NCI-H187 treated with DMSO at 0.1 percent for 48 hours (cell line): ENCODE measurements at regions not wholly inside any gene's neighbourhood (a gene's known extent, or its start where the extent isn't known, plus 50 kb on each side); places are given as distances from the start of the nearest gene placed in this dataset.
"Not testable (repeated sequence)": the region's sequence is repeated elsewhere in the genome, so short reads cannot be mapped to it uniquely, and the experiment has no call there.

Experiments
- DNase-seq: peaks from one replicate; lab custom pipeline; 2025; lab: John Stamatoyannopoulos, UW

- not testable (repeated sequence) for DNase-seq
Measured at GRCh38 chr11:115605397-115605796, 101.2 kb upstream of the CADM1 start.

GRCh38 chr11:115599125-115599524 is 94.9 kb upstream of the CADM1 start:
- DNase-seq: no peak

GRCh38 chr11:115598257-115598901 is 94.2 kb upstream of the CADM1 start:
- no peak for DNase-seq

- DNase-seq: no peak
Measured at GRCh38 chr11:115591380-115591779, 87.2 kb upstream of the CADM1 start.

GRCh38 chr11:115590254-115590653 is 86.0 kb upstream of the CADM1 start:
- DNase-seq: peak; percentile 3

- no peak for DNase-seq
Measured at GRCh38 chr11:115587718-115588342, 83.6 kb upstream of the CADM1 start.

DNA sequence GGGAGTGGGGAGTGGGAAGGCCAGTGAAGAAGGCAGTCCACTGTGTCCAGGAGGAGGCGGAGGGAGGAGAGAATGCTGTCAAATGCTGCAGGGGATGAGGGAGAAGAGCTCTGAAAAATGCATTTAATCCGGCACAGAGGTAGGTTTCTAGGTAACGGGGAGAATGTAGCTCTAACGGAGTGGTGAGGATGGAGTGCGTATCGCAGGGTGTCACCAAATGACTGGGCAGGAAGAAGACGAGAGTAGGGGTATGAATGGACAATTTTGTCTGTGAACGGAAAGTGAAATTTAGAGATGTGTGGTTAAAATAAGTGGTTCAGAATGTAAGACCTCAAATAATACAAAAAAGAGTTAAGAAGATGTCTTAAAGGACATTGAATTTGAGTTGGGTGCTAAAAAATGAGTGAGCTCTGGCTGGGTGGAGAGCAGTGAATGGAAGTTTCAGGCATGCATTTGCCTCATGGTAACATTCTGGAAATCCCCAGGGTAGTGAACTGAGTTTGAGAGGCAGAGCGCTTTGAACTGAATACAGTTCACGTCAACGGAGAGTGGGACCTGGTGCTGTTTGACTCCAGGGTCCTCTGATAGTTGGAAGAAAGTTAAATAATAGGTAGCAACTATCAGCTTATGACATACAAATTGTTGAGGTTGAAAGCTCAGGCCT is 81.3 kb upstream of the CADM1 start:
- DNase-seq: no peak

DNA sequence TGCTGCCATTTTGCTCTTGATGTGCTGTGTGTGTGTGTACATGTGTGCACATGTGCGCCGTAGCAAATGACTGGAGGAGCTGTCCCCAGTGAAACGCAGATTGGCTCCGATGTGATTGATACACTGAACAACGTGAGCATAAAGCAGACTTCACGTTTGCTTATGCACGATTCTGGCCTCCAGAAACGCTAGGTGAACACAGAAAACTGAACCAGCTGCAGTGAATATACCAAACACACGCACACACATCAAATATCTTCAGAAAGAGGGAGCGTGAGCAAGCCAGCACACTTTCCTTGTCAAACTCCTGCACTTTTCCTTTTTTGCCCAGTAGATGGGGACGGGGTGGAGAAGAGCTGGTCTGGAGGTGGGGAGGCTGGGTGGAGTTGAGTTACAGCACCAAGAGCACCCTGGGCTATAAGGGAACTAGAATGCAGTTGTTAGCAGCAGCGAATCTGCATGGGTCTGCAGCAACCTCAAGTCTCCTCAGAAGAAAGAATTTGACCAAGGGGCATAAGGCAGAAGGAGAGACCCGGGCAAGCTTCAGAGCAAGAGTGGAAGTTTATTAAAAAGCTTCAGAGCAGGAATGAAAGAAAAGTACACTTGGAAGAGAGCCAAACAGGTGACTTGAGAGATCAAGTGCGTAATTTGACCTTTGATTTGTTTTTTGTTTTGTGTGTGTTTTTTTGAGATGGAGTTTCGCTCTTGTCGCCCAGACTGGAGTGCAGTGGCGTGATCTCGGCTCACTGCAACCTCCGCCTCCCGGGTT is 77.8 kb upstream of the CADM1 start:
- peak; percentile 45 for DNase-seq

DNA sequence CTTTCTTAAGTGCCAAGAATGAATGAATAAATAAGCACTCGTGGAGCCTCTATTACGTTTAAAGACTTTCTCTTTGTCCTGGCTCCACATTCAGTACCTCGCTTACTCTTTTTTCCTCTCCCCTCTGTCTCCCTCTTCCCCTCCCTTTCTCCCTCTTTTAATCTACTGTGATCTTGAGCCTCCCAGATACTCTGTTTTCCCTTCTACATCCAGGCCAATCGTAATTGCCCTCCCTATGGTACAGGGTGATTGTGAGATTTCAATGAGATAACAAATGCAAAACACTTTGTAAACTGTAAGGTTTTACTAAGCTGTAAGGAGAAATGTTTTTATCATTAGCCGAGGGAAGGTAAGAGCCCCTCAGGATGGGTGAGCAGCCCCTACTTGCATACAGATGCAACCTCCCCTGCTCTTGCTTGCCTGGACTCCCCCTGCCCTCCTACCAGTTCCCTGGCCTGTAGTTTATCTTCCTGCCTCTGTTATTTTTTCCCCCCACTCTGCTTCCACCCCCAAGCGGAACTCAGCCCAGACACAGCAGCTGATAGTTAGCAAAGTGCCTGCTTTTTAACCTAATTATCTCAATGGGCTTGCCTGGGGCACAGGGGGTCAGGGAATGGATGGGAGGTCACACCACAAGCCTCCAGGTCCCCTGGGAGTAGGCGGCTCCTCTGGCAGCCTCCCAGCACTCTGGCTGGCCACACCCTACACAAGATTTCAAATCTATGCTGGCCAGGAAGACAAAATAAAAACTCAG is 76.9 kb upstream of the CADM1 start:
- DNase-seq: peak; percentile 1

- DNase-seq: no peak
Measured at GRCh38 chr11:115580416-115580815, 76.2 kb upstream of the CADM1 start.

DNA sequence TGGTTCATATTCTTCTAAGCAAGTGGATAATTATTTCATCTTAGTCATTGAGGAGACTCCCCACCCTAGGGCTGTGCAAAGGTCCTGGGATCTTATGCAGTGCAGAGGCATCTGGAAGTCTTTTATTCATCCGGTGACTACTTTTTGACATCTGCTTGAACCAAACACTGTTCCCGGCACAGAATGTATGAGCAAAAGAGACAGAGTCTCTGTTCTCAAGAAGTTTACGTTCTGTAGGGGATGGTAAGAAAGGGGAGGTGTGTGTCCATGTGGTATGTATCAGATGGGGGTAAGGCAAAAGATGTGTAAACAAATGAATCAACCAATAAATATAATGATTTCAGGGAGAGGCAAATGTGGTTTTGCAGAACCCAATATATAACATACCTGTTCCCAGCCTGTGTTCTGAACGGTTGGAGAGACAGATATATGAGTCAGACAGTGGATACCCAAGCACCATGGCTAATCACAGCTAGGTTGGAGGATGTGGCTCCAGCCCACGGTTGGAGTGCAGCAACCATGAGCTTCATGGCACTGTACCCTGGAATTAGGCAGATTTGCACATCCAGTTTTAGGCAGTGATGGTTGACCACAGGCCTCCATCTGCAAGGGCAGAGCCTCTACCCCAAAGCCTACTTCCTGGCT is 75.1 kb upstream of the CADM1 start:
- no peak for DNase-seq

- no peak for DNase-seq
Measured at GRCh38 chr11:115578275-115578674, 74.1 kb upstream of the CADM1 start.

GRCh38 chr11:115577701-115578100 is 73.5 kb upstream of the CADM1 start:
- no peak for DNase-seq

DNA sequence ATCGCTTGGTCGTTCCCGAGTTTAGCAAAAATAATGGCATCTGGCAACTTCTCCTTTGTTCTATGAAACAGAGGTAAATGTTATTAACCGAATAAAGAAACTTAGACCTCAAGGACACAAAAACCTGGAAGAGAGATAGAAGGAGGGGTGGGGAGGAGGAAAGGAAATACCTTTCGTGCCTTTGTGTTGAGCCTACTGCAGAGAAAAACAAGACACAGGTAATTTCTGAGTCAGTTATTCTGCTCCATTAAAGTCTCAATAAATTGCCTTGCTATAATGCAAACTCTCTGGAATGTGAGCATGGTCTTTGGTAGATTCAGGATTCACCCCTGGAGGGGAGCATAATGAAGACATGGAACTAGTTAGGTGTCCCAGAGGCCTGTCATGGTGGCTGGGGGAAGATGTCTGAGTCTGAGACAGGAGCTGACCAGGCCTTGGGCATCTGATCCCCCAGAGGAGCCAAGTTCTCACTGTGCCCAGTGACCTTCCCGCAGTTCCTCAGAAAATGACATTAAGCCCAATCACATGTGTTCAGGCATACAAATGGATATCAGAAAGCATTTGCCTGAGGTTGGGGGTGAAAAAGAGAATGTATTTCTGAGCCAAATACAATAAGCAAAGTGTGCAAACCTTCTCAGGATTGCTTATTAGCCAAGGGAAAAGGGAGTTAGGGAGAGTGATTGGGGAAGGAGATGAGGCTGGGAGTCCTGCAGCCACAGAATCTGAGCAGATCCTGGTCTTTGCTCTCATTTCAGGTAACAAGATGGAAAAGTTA is 72.6 kb upstream of the CADM1 start:
- no peak for DNase-seq

GRCh38 chr11:115572551-115572950 is 68.3 kb upstream of the CADM1 start:
- DNase-seq: no peak

DNA sequence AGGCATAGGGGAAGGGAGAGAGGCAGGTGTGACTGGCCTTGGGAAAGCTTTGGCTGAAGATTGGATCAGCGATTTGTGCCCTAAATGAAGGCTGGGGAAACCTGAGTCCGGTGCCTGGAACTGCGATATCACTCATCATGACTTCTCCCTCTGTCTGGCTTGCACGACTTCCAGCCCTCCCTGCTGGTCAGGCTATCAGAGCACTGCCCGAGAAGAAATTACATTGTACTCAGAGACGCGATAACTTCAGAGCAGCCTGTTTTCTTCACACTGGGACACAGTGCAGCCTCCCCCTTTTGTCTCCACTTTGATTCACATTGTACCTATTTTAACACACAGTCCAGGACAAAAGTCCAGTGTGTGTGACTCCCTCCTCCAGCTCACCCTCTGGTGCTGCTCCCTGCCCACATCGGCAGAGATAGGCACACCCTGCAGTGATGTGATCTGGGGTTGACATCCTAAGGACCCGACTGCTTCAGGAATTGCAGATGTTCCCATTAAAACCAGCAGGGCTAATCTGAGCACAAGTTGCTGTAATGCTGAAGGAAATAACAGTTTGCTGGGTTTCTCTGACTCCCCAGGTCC is 62.1 kb upstream of the CADM1 start:
- no peak for DNase-seq

DNA sequence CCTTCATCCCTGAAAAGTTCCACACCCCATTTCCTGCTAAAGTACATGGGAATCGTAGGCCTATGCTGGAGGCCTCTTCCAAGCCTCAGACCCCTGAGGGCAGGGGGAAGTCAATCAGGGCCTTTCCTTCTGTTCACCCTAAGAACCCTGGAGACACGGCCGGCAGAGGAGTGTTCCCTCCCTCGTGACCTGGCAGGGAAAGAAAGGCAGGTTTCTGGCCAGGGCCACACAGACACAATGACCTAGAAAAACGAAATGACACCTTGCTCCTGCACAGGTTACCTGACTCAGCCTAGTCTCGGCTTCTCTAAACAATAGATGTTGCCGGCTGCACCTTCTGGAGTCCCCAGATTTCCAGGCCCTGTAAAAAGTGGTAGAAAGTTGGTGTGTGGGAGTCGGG is 60.6 kb upstream of the CADM1 start:
- no peak for DNase-seq

DNA sequence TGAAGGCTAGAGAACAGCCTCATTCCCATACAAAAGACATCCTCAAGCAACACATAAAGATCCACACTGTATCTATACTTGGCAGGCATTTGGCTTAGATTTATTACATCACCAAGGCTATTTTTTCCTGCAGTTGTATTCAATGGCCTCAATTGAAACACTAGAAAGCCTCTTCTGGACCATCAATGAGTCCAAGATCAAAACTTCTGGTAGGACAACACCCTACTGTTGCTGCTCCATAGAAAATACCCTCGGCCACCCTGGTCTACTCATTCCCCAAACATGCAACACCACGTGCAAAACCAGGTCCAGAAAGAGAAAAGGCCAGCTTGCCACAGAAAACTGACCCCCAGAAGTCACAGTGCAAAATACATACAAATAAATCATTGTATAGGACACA is 56.9 kb upstream of the CADM1 start:
- DNase-seq: no peak

DNA sequence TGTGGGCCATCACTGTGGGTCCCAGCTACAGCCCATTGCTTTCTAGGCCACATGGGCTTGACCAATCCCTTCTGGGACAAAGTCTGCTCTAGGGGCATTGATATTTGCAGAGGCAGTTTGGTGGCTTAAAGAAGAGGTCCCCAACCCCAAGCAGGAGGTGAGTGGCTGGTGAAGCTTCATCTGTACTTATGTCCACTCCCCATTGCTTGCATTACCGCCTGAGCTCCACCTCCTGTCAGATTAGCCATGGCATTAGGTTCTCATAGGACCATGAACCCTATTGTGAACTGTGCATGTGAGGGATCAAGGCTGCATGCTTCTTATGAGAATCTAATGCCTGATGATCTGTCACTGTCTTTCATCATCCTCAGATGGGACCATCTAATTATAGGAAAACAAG is 54.4 kb upstream of the CADM1 start:
- DNase-seq: no peak

GRCh38 chr11:115557681-115558080 is 53.5 kb upstream of the CADM1 start:
- no peak for DNase-seq
